Suprapubic skin (tissue), 3 donors: ENCODE measurements at regions not wholly inside any gene's neighbourhood (a gene's known extent, or its start where the extent isn't known, plus 50 kb on each side); places are given as distances from the start of the nearest gene placed in this dataset.

Experiments used
- POLR2AphosphoS5 ChIP-seq, 3 donors: sonication (generic); formaldehyde crosslinking; IDR thresholded peaks; one replicate each; pipeline ENCODE4 v1.6.1; 2017; ENCODE audit warnings: antibody characterized with exemption in 3 of 3
- TF ChIP-seq, protein P1 (sequence below), 2 donors: fragments of 200-600 bp in 1 of 2; fragments of 450-650 bp in 1 of 2; sonication (generic) in 1 of 2; IDR thresholded peaks; one replicate each; pipeline ENCODE4 v1.5.1; 2016 to 2019; ENCODE audit warnings: antibody characterized with exemption in 2 of 2, mild to moderate bottlenecking in 1 of 2, moderate library complexity in 1 of 2

DNA sequence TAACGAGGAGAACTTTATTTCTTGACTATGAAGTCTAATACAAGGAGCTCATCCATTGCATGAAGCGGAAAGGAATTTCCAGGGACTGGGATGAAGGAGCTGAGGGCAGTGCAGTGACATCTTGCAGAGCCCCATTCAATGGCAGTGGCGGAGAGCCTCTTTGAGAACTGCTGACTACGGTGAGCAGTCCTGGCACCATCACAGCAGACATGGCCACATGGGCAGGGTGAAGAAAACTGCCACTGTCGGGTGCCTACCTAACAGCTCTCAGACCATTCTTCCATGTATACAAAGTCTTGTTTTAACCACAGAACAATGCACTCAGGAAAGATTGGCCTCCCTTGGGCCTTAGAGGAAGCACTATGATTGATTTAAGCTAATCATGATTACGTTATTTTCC, 506.1 kb upstream of the DCC start:
- TF ChIP-seq, protein P1, sequence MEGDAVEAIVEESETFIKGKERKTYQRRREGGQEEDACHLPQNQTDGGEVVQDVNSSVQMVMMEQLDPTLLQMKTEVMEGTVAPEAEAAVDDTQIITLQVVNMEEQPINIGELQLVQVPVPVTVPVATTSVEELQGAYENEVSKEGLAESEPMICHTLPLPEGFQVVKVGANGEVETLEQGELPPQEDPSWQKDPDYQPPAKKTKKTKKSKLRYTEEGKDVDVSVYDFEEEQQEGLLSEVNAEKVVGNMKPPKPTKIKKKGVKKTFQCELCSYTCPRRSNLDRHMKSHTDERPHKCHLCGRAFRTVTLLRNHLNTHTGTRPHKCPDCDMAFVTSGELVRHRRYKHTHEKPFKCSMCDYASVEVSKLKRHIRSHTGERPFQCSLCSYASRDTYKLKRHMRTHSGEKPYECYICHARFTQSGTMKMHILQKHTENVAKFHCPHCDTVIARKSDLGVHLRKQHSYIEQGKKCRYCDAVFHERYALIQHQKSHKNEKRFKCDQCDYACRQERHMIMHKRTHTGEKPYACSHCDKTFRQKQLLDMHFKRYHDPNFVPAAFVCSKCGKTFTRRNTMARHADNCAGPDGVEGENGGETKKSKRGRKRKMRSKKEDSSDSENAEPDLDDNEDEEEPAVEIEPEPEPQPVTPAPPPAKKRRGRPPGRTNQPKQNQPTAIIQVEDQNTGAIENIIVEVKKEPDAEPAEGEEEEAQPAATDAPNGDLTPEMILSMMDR (IDR thresholded peaks at IDR 0.05) = no peak
- no peak for TF ChIP-seq POLR2AphosphoS5 (IDR thresholded peaks at IDR 0.05)
